ENCODE measurements at regions not wholly inside any gene's neighbourhood (a gene's known extent, or its start where the extent isn't known, plus 50 kb on each side); places are given as distances from the start of the nearest gene placed in this dataset.

- DNase-seq (ENCODE audit: low read depth in 2 of 2), result no peak
- H3K4me3 ChIP-seq (replicated peaks in 1 of 4; ENCODE audit: control extremely low read depth in 1 of 4, insufficient read depth in 1 of 4, low read depth in 3 of 4, low read length in 4 of 4), result no peak overlapping the region
- no peaks in the 10 kb centered on the region for H4K20me1 ChIP-seq (ENCODE audit: control insufficient read depth, extremely low read depth, insufficient read depth, low read length)
- H3K79me2 ChIP-seq (ENCODE audit: control insufficient read depth, insufficient read depth, low read length), result no peaks in the 10 kb centered on the region
- TF ChIP-seq CTCF (conservative IDR thresholded peaks at IDR 0.05 in 1 of 2, IDR thresholded peaks at IDR 0.05 in 1 of 2; ENCODE audit: low read depth in 1 of 2, low read length in 2 of 2), result no peak
- TF ChIP-seq EZH2 (IDR thresholded peaks at IDR 0.05; ENCODE audit: low read length, missing control alignments), result no peak
- H3K4me1 ChIP-seq (ENCODE audit: control insufficient read depth, extremely low read depth, insufficient read depth, low read length), result no peaks in the 10 kb centered on the region
- H2AFZ ChIP-seq (ENCODE audit: low read length), result no peak overlapping the region
- H3K9ac ChIP-seq (ENCODE audit: insufficient read depth, low read length), result no peak overlapping the region
- no peaks in the 10 kb centered on the region for H3K9me3 ChIP-seq (ENCODE audit: control insufficient read depth, insufficient read depth, low read depth, low read length)
- H3K27ac ChIP-seq (ENCODE audit: insufficient read depth, low read length), result no peak overlapping the region
- H3K36me3 ChIP-seq (ENCODE audit: control insufficient read depth, insufficient read depth, low read length), result no peaks in the 10 kb centered on the region
- H3K4me2 ChIP-seq (ENCODE audit: extremely low read depth, insufficient read depth, low read length), result no peak overlapping the region
- H3K27me3 ChIP-seq (ENCODE audit: control insufficient read depth, insufficient read depth, low read length), result no peaks in the 10 kb centered on the region
Measured at GRCh38 chr11:116657842-116658825, 114.7 kb downstream of the BUD13 start.

GRCh38 chr11:116656011-116656410, 116.8 kb downstream of the BUD13 start:
- Histone ChIP-seq H3K79me2 (ENCODE audit: control insufficient read depth, insufficient read depth, low read length) (no peaks in the 10 kb centered on the region), H3K4me3 (replicated peaks in 1 of 4; ENCODE audit: control extremely low read depth in 1 of 4, insufficient read depth in 1 of 4, low read depth in 3 of 4, low read length in 4 of 4) (no peak overlapping the region), H3K9ac (ENCODE audit: insufficient read depth, low read length) (no peak overlapping the region), H3K27me3 (ENCODE audit: control insufficient read depth, insufficient read depth, low read length) (no peaks in the 10 kb centered on the region), H3K4me2 (ENCODE audit: extremely low read depth, insufficient read depth, low read length) (no peak overlapping the region), H4K20me1 (ENCODE audit: control insufficient read depth, extremely low read depth, insufficient read depth, low read length) (no peaks in the 10 kb centered on the region), H3K36me3 (ENCODE audit: control insufficient read depth, insufficient read depth, low read length) (no peaks in the 10 kb centered on the region), H3K9me3 (ENCODE audit: control insufficient read depth, insufficient read depth, low read depth, low read length) (no peaks in the 10 kb centered on the region), H3K4me1 (ENCODE audit: control insufficient read depth, extremely low read depth, insufficient read depth, low read length) (no peaks in the 10 kb centered on the region), H2AFZ (ENCODE audit: low read length) (no peak overlapping the region), H3K27ac (ENCODE audit: insufficient read depth, low read length) (no peak overlapping the region)
- DNase-seq (ENCODE audit: low read depth in 2 of 2), result no peak
- TF ChIP-seq CTCF (conservative IDR thresholded peaks at IDR 0.05 in 1 of 2, IDR thresholded peaks at IDR 0.05 in 1 of 2; ENCODE audit: low read depth in 1 of 2, low read length in 2 of 2), result no peak
- TF ChIP-seq EZH2 (IDR thresholded peaks at IDR 0.05; ENCODE audit: low read length, missing control alignments), result no peak

- Histone ChIP-seq H3K4me2 (ENCODE audit: extremely low read depth, insufficient read depth, low read length) (no peak overlapping the region), H3K36me3 (ENCODE audit: control insufficient read depth, insufficient read depth, low read length) (no peaks in the 10 kb centered on the region), H3K9ac (ENCODE audit: insufficient read depth, low read length) (no peak overlapping the region), H3K4me3 (replicated peaks in 1 of 4; ENCODE audit: control extremely low read depth in 1 of 4, insufficient read depth in 1 of 4, low read depth in 3 of 4, low read length in 4 of 4) (no peak overlapping the region), H4K20me1 (ENCODE audit: control insufficient read depth, extremely low read depth, insufficient read depth, low read length) (no peaks in the 10 kb centered on the region), H3K27ac (ENCODE audit: insufficient read depth, low read length) (no peak overlapping the region), H3K27me3 (ENCODE audit: control insufficient read depth, insufficient read depth, low read length) (no peaks in the 10 kb centered on the region), H3K4me1 (ENCODE audit: control insufficient read depth, extremely low read depth, insufficient read depth, low read length) (no peaks in the 10 kb centered on the region), H3K79me2 (ENCODE audit: control insufficient read depth, insufficient read depth, low read length) (no peaks in the 10 kb centered on the region), H2AFZ (ENCODE audit: low read length) (no peak overlapping the region), H3K9me3 (ENCODE audit: control insufficient read depth, insufficient read depth, low read depth, low read length) (no peaks in the 10 kb centered on the region)
- TF ChIP-seq EZH2 (IDR thresholded peaks at IDR 0.05; ENCODE audit: low read length, missing control alignments) (no peak), CTCF (conservative IDR thresholded peaks at IDR 0.05 in 1 of 2, IDR thresholded peaks at IDR 0.05 in 1 of 2; ENCODE audit: low read depth in 1 of 2, low read length in 2 of 2) (no peak)
- no peak for DNase-seq (ENCODE audit: low read depth in 2 of 2)
Measured at GRCh38 chr11:116654526-116654925, 118.3 kb downstream of the BUD13 start.
